HEK293 (cell line): ENCODE measurements at regions not wholly inside any gene's neighbourhood (a gene's known extent, or its start where the extent isn't known, plus 50 kb on each side); places are given as distances from the start of the nearest gene placed in this dataset.

Experiments
- CTCF ChIA-PET: fragments of 350-600 bp; formaldehyde crosslinking; extraction: SDS; loops from one replicate; lab custom pipeline; 2021; ENCODE audit warnings: antibody characterized with exemption; lab: Yijun Ruan, JAX
- POLR2A ChIA-PET: fragments of 300-600 bp; formaldehyde crosslinking; extraction: SDS; loops from one replicate; lab custom pipeline; 2020; ENCODE audit warnings: antibody characterized with exemption, inconsistent platforms; lab: Yijun Ruan, JAX
- H3K27ac ChIP-seq: fragments of 200-500 bp; sonication (Bioruptor generic); 2 replicates; pipeline ENCODE4 v1.5.1; 2014; ENCODE audit warnings: low read depth, low read length, control low read depth, inconsistent platforms; ENCODE audit errors: extremely low read depth
- H3K36me3 ChIP-seq, 2 experiments: fragments of 200-500 bp in 1 of 2; sonication (Bioruptor generic) in 1 of 2; 1 replicate in 1 of 2; 2 replicates in 1 of 2; pipeline ENCODE4 v1.5.1; 2014 to 2017; ENCODE audit warnings: inconsistent platforms in 2 of 2, low read length in 2 of 2; ENCODE audit not compliant: control insufficient read depth in 2 of 2, insufficient read depth in 1 of 2
- H3K4me1 ChIP-seq: fragments of 200-500 bp; sonication (Bioruptor generic); 2 replicates; pipeline ENCODE4 v1.5.1; 2014; ENCODE audit warnings: mild to moderate bottlenecking, low read length, inconsistent platforms; ENCODE audit not compliant: control insufficient read depth, insufficient read depth
- H3K4me3 ChIP-seq: 2 replicates; pipeline ENCODE4 v1.5.1; 2011; ENCODE audit warnings: low read depth, mild to moderate bottlenecking, control low read depth, low read length, moderate library complexity
- H3K9me3 ChIP-seq: fragments of 200-500 bp; sonication (Bioruptor generic); 2 replicates; pipeline ENCODE4 v1.5.1; 2014; ENCODE audit warnings: low read depth, low read length, inconsistent platforms; ENCODE audit not compliant: control insufficient read depth, insufficient read depth
- RBAK ChIP-seq: fragments of 450-650 bp; formaldehyde crosslinking; IDR thresholded peaks from 2 replicates; pipeline ENCODE4 v1.5.1; 2016; ENCODE audit warnings: missing biosample characterization, missing genetic modification characterization
- YY2 ChIP-seq: fragments of 450-650 bp; formaldehyde crosslinking; IDR thresholded peaks from 2 replicates; pipeline ENCODE4 v1.5.1; 2016; ENCODE audit warnings: missing biosample characterization, missing genetic modification characterization
- ZBTB7A ChIP-seq: fragments of 450-650 bp; formaldehyde crosslinking; IDR thresholded peaks from 2 replicates; pipeline ENCODE4 v1.5.1; 2016; ENCODE audit warnings: low read depth, missing biosample characterization, missing genetic modification characterization
- ZNF140 ChIP-seq: fragments of 450-650 bp; formaldehyde crosslinking; IDR thresholded peaks from 2 replicates; pipeline ENCODE4 v1.5.1; 2016; ENCODE audit warnings: missing biosample characterization, missing genetic modification characterization
- ZNF157 ChIP-seq: fragments of 450-650 bp; formaldehyde crosslinking; IDR thresholded peaks from 2 replicates; pipeline ENCODE4 v1.5.1; 2016; ENCODE audit warnings: missing biosample characterization, missing genetic modification characterization
- ZNF211 ChIP-seq: fragments of 450-650 bp; formaldehyde crosslinking; IDR thresholded peaks from 2 replicates; pipeline ENCODE4 v1.5.1; 2016; ENCODE audit warnings: low read depth, missing biosample characterization, missing genetic modification characterization
- ZNF266 ChIP-seq: fragments of 450-650 bp; formaldehyde crosslinking; IDR thresholded peaks from 2 replicates; pipeline ENCODE4 v1.5.1; 2016; ENCODE audit warnings: missing biosample characterization, missing genetic modification characterization, low read depth
- ZNF341 ChIP-seq: fragments of 450-650 bp; formaldehyde crosslinking; IDR thresholded peaks from 2 replicates; pipeline ENCODE4; 2016; ENCODE audit warnings: low read depth, missing biosample characterization, missing genetic modification characterization
- ZNF354C ChIP-seq: fragments of 450-650 bp; formaldehyde crosslinking; IDR thresholded peaks from 2 replicates; pipeline ENCODE4 v1.5.1; 2016; ENCODE audit warnings: missing biosample characterization, missing genetic modification characterization, low read depth, borderline replicate concordance
- ZNF423 ChIP-seq: fragments of 450-650 bp; formaldehyde crosslinking; IDR thresholded peaks from 2 replicates; pipeline ENCODE4 v1.5.1; 2016; ENCODE audit warnings: missing biosample characterization, missing genetic modification characterization
- ZNF571 ChIP-seq: fragments of 450-650 bp; formaldehyde crosslinking; IDR thresholded peaks from 2 replicates; pipeline ENCODE4 v1.5.0; 2017; ENCODE audit warnings: missing biosample characterization, missing genetic modification characterization
- ZNF596 ChIP-seq: fragments of 450-650 bp; IDR thresholded peaks from 2 replicates; pipeline ENCODE4 v1.5.0; 2018; ENCODE audit warnings: missing biosample characterization, mild to moderate bottlenecking, missing genetic modification characterization, moderate library complexity
- ZSCAN16 ChIP-seq: fragments of 450-650 bp; formaldehyde crosslinking; IDR thresholded peaks from 2 replicates; pipeline ENCODE4 v1.5.1; 2016; ENCODE audit warnings: missing biosample characterization, missing genetic modification characterization
- TF ChIP-seq, protein P1 (sequence below): IDR thresholded peaks from 2 replicates; pipeline ENCODE4 v1.6.1; 2011; ENCODE audit warnings: mild to moderate bottlenecking, low read depth, low read length, borderline replicate concordance
- TF ChIP-seq, protein P2 (sequence below): fragments of 450-650 bp; formaldehyde crosslinking; IDR thresholded peaks from 2 replicates; pipeline ENCODE4 v1.5.1; 2016; ENCODE audit warnings: missing biosample characterization, missing genetic modification characterization
- TF ChIP-seq, protein P3 (sequence below): fragments of 450-650 bp; formaldehyde crosslinking; IDR thresholded peaks from 2 replicates; pipeline ENCODE4 v1.5.1; 2017; ENCODE audit warnings: missing biosample characterization, missing genetic modification characterization

DNA sequence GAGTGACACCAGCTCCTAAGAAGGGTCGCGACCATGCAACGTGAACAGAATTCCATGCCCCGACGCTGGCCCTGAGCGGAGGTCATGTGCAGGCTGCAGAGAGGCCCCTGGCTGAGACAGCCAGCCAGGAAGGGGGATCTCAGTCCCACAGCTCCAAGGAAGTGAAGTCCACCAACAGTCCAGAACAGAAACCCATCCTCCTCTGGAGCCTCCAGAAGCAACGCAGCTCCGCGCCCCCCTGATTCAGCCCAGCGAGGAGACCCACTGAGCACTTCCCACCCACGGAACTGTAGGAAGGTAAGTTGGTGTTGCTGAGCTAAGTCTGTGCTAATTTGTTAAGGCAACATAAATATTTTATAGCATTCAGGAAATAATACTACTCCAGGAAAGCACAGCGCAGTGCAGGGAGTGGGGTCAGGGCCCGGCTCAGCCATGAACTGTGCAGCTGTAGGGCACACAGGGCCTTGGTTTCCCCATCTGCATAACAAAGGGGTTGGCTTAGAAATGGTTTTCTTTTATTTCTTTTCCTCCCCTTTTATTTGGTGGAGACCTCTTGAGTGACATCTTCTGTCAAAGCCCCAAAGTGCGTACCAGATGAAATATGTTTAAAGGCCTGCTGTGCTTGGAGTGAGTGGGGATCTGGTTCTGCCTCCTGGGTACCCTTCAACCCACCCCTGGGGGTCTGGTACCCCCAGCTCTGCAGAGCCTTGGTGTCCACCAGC is 241.1 kb upstream of the PMEPA1 start:
- no peak overlapping the region for H3K27ac ChIP-seq
- H3K36me3 ChIP-seq = no peaks in the 10 kb centered on the region
- no peaks in the 10 kb centered on the region for H3K9me3 ChIP-seq
- ChIA-PET CTCF (no interaction called here), POLR2A (no interaction called here)
- H3K4me3 ChIP-seq = no peak overlapping the region
- TF ChIP-seq ZBTB7A (tag by site-specific recombination) (no peak), ZNF341 (peak; percentile 23; the same call in 1 of the 2 replicates)
- no peaks in the 10 kb centered on the region for H3K4me1 ChIP-seq

DNA sequence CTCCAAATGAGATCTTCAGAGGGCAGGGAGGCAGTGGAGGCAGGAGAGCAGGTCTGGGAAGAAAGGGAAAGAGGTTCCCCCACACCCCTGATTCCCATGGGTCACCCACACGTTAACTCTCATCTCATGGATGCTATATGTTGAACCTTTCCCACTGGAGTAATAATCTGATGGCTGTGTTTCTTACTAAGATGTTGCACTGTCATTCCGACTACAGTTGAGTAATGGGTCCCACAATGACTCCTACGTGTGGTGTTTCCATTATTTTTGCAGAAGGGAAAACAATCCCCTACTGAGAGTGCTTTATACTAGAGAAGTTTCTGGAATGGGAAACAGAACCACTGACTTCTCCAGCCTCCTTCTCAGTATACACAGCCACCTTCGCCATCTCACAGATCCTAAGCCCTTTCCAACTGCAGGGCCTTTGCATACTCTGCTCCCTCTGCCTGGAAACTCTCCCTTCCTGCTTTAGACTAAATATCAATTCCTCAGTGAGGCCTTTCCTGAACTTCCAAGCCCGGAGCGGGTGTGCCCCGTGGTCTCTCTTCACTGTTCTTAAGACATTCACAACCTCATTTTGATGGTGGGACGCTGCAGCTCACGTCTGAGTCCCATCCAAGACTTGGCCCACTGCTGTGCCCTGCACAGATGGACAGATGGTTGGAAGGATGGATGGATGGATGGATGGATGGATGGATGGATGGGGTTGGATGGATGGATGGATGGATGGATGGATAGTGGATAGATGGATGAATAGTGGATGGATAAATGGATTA is 238.6 kb upstream of the PMEPA1 start:
- ChIA-PET CTCF (no interaction called here), POLR2A (no interaction called here)
- Histone ChIP-seq H3K9me3 (no peaks in the 10 kb centered on the region), H3K36me3 (no peaks in the 10 kb centered on the region), H3K4me3 (no peak overlapping the region), H3K4me1 (no peaks in the 10 kb centered on the region), H3K27ac (no peak overlapping the region)
- TF ChIP-seq, protein P1, sequence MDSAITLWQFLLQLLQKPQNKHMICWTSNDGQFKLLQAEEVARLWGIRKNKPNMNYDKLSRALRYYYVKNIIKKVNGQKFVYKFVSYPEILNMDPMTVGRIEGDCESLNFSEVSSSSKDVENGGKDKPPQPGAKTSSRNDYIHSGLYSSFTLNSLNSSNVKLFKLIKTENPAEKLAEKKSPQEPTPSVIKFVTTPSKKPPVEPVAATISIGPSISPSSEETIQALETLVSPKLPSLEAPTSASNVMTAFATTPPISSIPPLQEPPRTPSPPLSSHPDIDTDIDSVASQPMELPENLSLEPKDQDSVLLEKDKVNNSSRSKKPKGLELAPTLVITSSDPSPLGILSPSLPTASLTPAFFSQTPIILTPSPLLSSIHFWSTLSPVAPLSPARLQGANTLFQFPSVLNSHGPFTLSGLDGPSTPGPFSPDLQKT = no peak
- TF ChIP-seq ZNF140 = no peak
- no peak for TF ChIP-seq ZNF596 (tag by site-specific recombination)
- TF ChIP-seq ZNF211 = no peak
- no peak for TF ChIP-seq ZNF423
- TF ChIP-seq, protein P2, sequence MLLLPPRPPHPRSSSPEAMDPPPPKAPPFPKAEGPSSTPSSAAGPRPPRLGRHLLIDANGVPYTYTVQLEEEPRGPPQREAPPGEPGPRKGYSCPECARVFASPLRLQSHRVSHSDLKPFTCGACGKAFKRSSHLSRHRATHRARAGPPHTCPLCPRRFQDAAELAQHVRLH (tag by site-specific recombination) = no peak

DNA sequence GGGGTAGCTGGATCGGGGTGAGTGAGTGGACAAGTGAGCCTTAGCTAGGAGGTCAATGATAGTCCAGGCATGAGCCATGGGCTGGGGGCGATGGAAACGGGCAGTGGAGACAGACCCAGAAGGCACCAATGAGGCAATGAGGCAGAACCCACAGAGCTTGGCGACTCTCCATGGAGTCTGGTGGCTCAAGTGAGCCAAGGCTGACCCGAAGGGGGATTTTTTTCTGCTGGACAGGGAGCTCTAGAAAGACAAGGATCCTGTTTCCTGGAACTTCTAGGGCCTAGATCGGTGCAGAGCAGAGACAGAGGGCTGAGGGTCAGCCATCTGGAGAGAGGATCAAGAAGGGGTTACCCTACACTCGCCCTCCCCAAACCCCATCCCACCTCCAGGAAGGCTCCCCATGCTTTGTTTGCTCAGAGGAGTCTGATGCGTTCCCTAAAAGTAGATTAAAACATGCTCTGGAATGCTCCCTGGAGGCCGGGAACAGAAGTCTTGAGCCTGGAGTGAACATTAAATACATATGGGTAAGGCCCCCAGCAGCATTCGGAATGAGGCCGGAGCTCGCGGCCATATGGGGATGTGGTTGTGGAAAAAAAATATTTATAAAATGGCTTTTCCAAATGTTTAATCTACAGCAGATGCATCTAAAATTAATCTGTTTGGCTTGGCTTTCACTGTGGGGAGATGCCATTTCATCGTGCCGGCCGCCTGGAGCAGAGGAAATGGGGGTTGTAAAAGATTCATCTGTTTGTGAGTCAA is 237.8 kb upstream of the PMEPA1 start:
- H3K4me1 ChIP-seq = no peaks in the 10 kb centered on the region
- CTCF ChIA-PET = no interaction called here
- no peaks in the 10 kb centered on the region for H3K36me3 ChIP-seq
- no peak overlapping the region for H3K27ac ChIP-seq
- TF ChIP-seq RBAK (tag by site-specific recombination) = no peak
- TF ChIP-seq, protein P3, sequence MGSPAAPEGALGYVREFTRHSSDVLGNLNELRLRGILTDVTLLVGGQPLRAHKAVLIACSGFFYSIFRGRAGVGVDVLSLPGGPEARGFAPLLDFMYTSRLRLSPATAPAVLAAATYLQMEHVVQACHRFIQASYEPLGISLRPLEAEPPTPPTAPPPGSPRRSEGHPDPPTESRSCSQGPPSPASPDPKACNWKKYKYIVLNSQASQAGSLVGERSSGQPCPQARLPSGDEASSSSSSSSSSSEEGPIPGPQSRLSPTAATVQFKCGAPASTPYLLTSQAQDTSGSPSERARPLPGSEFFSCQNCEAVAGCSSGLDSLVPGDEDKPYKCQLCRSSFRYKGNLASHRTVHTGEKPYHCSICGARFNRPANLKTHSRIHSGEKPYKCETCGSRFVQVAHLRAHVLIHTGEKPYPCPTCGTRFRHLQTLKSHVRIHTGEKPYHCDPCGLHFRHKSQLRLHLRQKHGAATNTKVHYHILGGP = no peak
- TF ChIP-seq YY2 (tag by site-specific recombination) = no peak
- no peak for TF ChIP-seq ZNF354C
- TF ChIP-seq ZNF571 = no peak
- no peak for TF ChIP-seq ZNF266
- no peak for TF ChIP-seq ZSCAN16 (tag by site-specific recombination)
- no peak for TF ChIP-seq ZNF157 (tag by site-specific recombination)
- TF ChIP-seq, all 188 proteins: peak for 0
- POLR2A ChIA-PET = no interaction called here
- H3K4me3 ChIP-seq = no peak overlapping the region
- no peaks in the 10 kb centered on the region for H3K9me3 ChIP-seq
